ENCODE measurements at regions not wholly inside any gene's neighbourhood (a gene's known extent, or its start where the extent isn't known, plus 50 kb on each side); places are given as distances from the start of the nearest gene placed in this dataset.

- ATAC-seq (replicated peaks in 1 of 2) (no peak), DNase-seq (no peak)
- Mint-ChIP-seq H3K36me3 (ENCODE audit: insufficient read depth in 2 of 2) (no peaks in the 10 kb centered on the region), H3K4me1 (ENCODE audit: low read depth) (no peaks in the 10 kb centered on the region), H3K27me3 (ENCODE audit: low read depth) (no peaks in the 10 kb centered on the region), H3K9me3 (peaks cover 2 to 5% of the 10 kb centered on the region in 2 donors), H3K4me3 (no peak overlapping the region), H3K27ac (no peak overlapping the region)
These were observed 588.2 kb downstream of the INHBA start for GRCh38 chr7:41114691-41115090.

GRCh38 chr7:41114131-41114530 is 588.8 kb downstream of the INHBA start:
- Mint-ChIP-seq H3K9me3 (peaks cover 5% of the 10 kb centered on the region in 2 donors), H3K4me3 (no peak overlapping the region), H3K27ac (no peak overlapping the region), H3K27me3 (ENCODE audit: low read depth) (no peaks in the 10 kb centered on the region), H3K4me1 (ENCODE audit: low read depth) (no peaks in the 10 kb centered on the region), H3K36me3 (ENCODE audit: insufficient read depth in 2 of 2) (no peaks in the 10 kb centered on the region)
- DNase-seq (no peak), ATAC-seq (replicated peaks in 1 of 2) (no peak)

GRCh38 chr7:41113719-41114118 is 589.2 kb downstream of the INHBA start:
- H3K27ac Mint-ChIP-seq, result no peak overlapping the region
- no peak for ATAC-seq (replicated peaks in 1 of 2)
- DNase-seq, result no peak
- H3K4me1 Mint-ChIP-seq (ENCODE audit: low read depth), result no peaks in the 10 kb centered on the region
- no peaks in the 10 kb centered on the region for H3K27me3 Mint-ChIP-seq (ENCODE audit: low read depth)
- no peaks in the 10 kb centered on the region for H3K36me3 Mint-ChIP-seq (ENCODE audit: insufficient read depth in 2 of 2)
- H3K9me3 Mint-ChIP-seq, result peaks cover 5% of the 10 kb centered on the region in 2 donors
- H3K4me3 Mint-ChIP-seq, result no peak overlapping the region

GRCh38 chr7:41110186-41110585 is 592.7 kb downstream of the INHBA start:
- DNase-seq, result no peak
- no peak overlapping the region for H3K4me3 Mint-ChIP-seq
- no peaks in the 10 kb centered on the region for H3K4me1 Mint-ChIP-seq (ENCODE audit: low read depth)
- no peak for ATAC-seq (replicated peaks in 1 of 2)
- H3K9me3 Mint-ChIP-seq, result peaks cover 3 to 5% of the 10 kb centered on the region in 2 donors
- H3K27me3 Mint-ChIP-seq (ENCODE audit: low read depth), result no peaks in the 10 kb centered on the region
- H3K27ac Mint-ChIP-seq, result no peak overlapping the region
- no peaks in the 10 kb centered on the region for H3K36me3 Mint-ChIP-seq (ENCODE audit: insufficient read depth in 2 of 2)

GRCh38 chr7:41108821-41109220 is 594.1 kb downstream of the INHBA start:
- no peaks in the 10 kb centered on the region for H3K27me3 Mint-ChIP-seq (ENCODE audit: low read depth)
- no peak overlapping the region for H3K27ac Mint-ChIP-seq
- ATAC-seq (replicated peaks in 1 of 2) (no peak), DNase-seq (no peak)
- H3K36me3 Mint-ChIP-seq (ENCODE audit: insufficient read depth in 2 of 2), result no peaks in the 10 kb centered on the region
- no peak overlapping the region for H3K4me3 Mint-ChIP-seq
- no peaks in the 10 kb centered on the region for H3K4me1 Mint-ChIP-seq (ENCODE audit: low read depth)
- H3K9me3 Mint-ChIP-seq, result peaks cover 3 to 7% of the 10 kb centered on the region in 2 donors

- H3K27ac Mint-ChIP-seq, result no peak overlapping the region
- H3K36me3 Mint-ChIP-seq (ENCODE audit: insufficient read depth in 2 of 2), result no peaks in the 10 kb centered on the region
- no peaks in the 10 kb centered on the region for H3K4me1 Mint-ChIP-seq (ENCODE audit: low read depth)
- H3K27me3 Mint-ChIP-seq (ENCODE audit: low read depth), result no peaks in the 10 kb centered on the region
- peaks cover 3 to 11% of the 10 kb centered on the region in 2 donors for H3K9me3 Mint-ChIP-seq
- no peak overlapping the region for H3K4me3 Mint-ChIP-seq
- no peak for ATAC-seq (replicated peaks in 1 of 2)
- DNase-seq, result no peak
These were observed 594.9 kb downstream of the INHBA start for GRCh38 chr7:41107938-41108448.

- no peak overlapping the region for H3K27ac Mint-ChIP-seq
- peaks cover 3 to 11% of the 10 kb centered on the region in 2 donors for H3K9me3 Mint-ChIP-seq
- no peak for ATAC-seq (replicated peaks in 1 of 2)
- no peaks in the 10 kb centered on the region for H3K4me1 Mint-ChIP-seq (ENCODE audit: low read depth)
- no peaks in the 10 kb centered on the region for H3K36me3 Mint-ChIP-seq (ENCODE audit: insufficient read depth in 2 of 2)
- H3K27me3 Mint-ChIP-seq (ENCODE audit: low read depth), result no peaks in the 10 kb centered on the region
- DNase-seq, result no peak
- no peak overlapping the region for H3K4me3 Mint-ChIP-seq
These were observed 595.5 kb downstream of the INHBA start for GRCh38 chr7:41107330-41107937.

GRCh38 chr7:41104631-41105030 is 598.3 kb downstream of the INHBA start:
- H3K27ac Mint-ChIP-seq, result no peak overlapping the region
- no peaks in the 10 kb centered on the region for H3K4me1 Mint-ChIP-seq (ENCODE audit: low read depth)
- DNase-seq (no peak), ATAC-seq (replicated peaks in 1 of 2) (no peak)
- peaks cover 11 to 13% of the 10 kb centered on the region in 2 donors for H3K9me3 Mint-ChIP-seq
- H3K36me3 Mint-ChIP-seq (ENCODE audit: insufficient read depth in 2 of 2), result no peaks in the 10 kb centered on the region
- no peaks in the 10 kb centered on the region for H3K27me3 Mint-ChIP-seq (ENCODE audit: low read depth)
- no peak overlapping the region for H3K4me3 Mint-ChIP-seq

GRCh38 chr7:41103331-41103730 is 599.6 kb downstream of the INHBA start:
- ATAC-seq (replicated peaks in 1 of 2) (no peak), DNase-seq (no peak)
- peaks cover 8 to 13% of the 10 kb centered on the region in 2 donors for H3K9me3 Mint-ChIP-seq
- no peaks in the 10 kb centered on the region for H3K27me3 Mint-ChIP-seq (ENCODE audit: low read depth)
- H3K4me1 Mint-ChIP-seq (ENCODE audit: low read depth), result no peaks in the 10 kb centered on the region
- H3K4me3 Mint-ChIP-seq, result no peak overlapping the region
- H3K27ac Mint-ChIP-seq, result no peak overlapping the region
- H3K36me3 Mint-ChIP-seq (ENCODE audit: insufficient read depth in 2 of 2), result no peaks in the 10 kb centered on the region

- Mint-ChIP-seq H3K4me1 (ENCODE audit: low read depth) (no peaks in the 10 kb centered on the region), H3K4me3 (no peak overlapping the region), H3K9me3 (peaks cover 8 to 11% of the 10 kb centered on the region in 2 donors), H3K36me3 (ENCODE audit: insufficient read depth in 2 of 2) (no peaks in the 10 kb centered on the region), H3K27me3 (ENCODE audit: low read depth) (no peaks in the 10 kb centered on the region), H3K27ac (no peak overlapping the region)
- DNase-seq, result no peak
- no peak for ATAC-seq (replicated peaks in 1 of 2)
These were observed 604.0 kb downstream of the INHBA start for GRCh38 chr7:41098846-41099245.

GRCh38 chr7:41098402-41098801 is 604.5 kb downstream of the INHBA start:
- Mint-ChIP-seq H3K9me3 (peaks cover 8 to 11% of the 10 kb centered on the region in 2 donors), H3K4me1 (ENCODE audit: low read depth) (no peaks in the 10 kb centered on the region), H3K27ac (no peak overlapping the region), H3K27me3 (ENCODE audit: low read depth) (no peaks in the 10 kb centered on the region), H3K4me3 (no peak overlapping the region), H3K36me3 (ENCODE audit: insufficient read depth in 2 of 2) (no peaks in the 10 kb centered on the region)
- ATAC-seq (replicated peaks in 1 of 2), result no peak
- DNase-seq, result no peak

- no peaks in the 10 kb centered on the region for H3K36me3 Mint-ChIP-seq (ENCODE audit: insufficient read depth in 2 of 2)
- DNase-seq (no peak), ATAC-seq (replicated peaks in 1 of 2) (no peak)
- H3K27ac Mint-ChIP-seq, result no peak overlapping the region
- no peaks in the 10 kb centered on the region for H3K4me1 Mint-ChIP-seq (ENCODE audit: low read depth)
- no peaks in the 10 kb centered on the region for H3K27me3 Mint-ChIP-seq (ENCODE audit: low read depth)
- H3K9me3 Mint-ChIP-seq, result peaks cover 8 to 12% of the 10 kb centered on the region in 2 donors
- no peak overlapping the region for H3K4me3 Mint-ChIP-seq
These were observed 605.4 kb downstream of the INHBA start for GRCh38 chr7:41097501-41097900.

GRCh38 chr7:41096917-41097316 is 606.0 kb downstream of the INHBA start:
- DNase-seq (no peak), ATAC-seq (replicated peaks in 1 of 2) (no peak)
- H3K36me3 Mint-ChIP-seq (ENCODE audit: insufficient read depth in 2 of 2), result no peaks in the 10 kb centered on the region
- H3K27ac Mint-ChIP-seq, result no peak overlapping the region
- no peaks in the 10 kb centered on the region for H3K27me3 Mint-ChIP-seq (ENCODE audit: low read depth)
- peaks cover 8 to 12% of the 10 kb centered on the region in 2 donors for H3K9me3 Mint-ChIP-seq
- no peak overlapping the region for H3K4me3 Mint-ChIP-seq
- H3K4me1 Mint-ChIP-seq (ENCODE audit: low read depth), result no peaks in the 10 kb centered on the region

GRCh38 chr7:41093141-41093540 is 609.7 kb downstream of the INHBA start:
- H3K9me3 Mint-ChIP-seq, result peaks cover 2 to 9% of the 10 kb centered on the region in 2 donors
- DNase-seq, result no peak
- no peaks in the 10 kb centered on the region for H3K27me3 Mint-ChIP-seq (ENCODE audit: low read depth)
- H3K36me3 Mint-ChIP-seq (ENCODE audit: insufficient read depth in 2 of 2), result no peaks in the 10 kb centered on the region
- no peak overlapping the region for H3K4me3 Mint-ChIP-seq
- H3K4me1 Mint-ChIP-seq (ENCODE audit: low read depth), result no peaks in the 10 kb centered on the region
- no peak for ATAC-seq (replicated peaks in 1 of 2)
- H3K27ac Mint-ChIP-seq, result no peak overlapping the region

Data from activated T-cell treated with anti-CD3 and anti-CD28 coated beads, Interleukin-2, amount 50 U/mL, for 72 hours (primary cell).